ENCODE measurements at regions not wholly inside any gene's neighbourhood (a gene's known extent, or its start where the extent isn't known, plus 50 kb on each side); places are given as distances from the start of the nearest gene placed in this dataset.

DNA sequence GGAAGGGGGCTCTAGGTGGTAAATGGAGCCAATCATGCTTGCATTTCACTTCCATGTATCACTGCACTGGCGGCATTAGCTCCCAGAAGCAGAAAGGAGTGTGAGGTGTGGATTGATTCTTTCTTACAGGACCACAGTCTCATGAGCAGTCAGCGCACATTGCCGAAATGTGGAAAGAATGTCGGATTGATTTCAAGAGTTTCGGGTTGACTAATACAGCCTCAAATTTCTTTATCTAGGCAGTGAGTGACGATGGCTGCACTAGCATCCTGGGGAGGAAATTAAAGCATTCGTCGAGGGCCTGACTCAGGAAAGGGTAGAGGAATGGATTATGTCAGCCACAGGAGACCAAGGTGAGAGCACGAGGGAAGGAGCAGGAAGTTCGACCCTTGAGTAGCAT is 222.8 kb upstream of the CDYL start (continued):
- TF ChIP-seq, protein P1, sequence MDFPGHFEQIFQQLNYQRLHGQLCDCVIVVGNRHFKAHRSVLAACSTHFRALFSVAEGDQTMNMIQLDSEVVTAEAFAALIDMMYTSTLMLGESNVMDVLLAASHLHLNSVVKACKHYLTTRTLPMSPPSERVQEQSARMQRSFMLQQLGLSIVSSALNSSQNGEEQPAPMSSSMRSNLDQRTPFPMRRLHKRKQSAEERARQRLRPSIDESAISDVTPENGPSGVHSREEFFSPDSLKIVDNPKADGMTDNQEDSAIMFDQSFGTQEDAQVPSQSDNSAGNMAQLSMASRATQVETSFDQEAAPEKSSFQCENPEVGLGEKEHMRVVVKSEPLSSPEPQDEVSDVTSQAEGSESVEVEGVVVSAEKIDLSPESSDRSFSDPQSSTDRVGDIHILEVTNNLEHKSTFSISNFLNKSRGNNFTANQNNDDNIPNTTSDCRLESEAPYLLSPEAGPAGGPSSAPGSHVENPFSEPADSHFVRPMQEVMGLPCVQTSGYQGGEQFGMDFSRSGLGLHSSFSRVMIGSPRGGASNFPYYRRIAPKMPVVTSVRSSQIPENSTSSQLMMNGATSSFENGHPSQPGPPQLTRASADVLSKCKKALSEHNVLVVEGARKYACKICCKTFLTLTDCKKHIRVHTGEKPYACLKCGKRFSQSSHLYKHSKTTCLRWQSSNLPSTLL (IDR thresholded peaks at IDR 0.05) = no peak
- TF ChIP-seq CTBP1 (IDR thresholded peaks at IDR 0.05; ENCODE audit: borderline replicate concordance) = no peak
- TF ChIP-seq ATF1 (CRISPR knock-in tag; IDR thresholded peaks at IDR 0.05) = no peak
- TF ChIP-seq ATF1 (tag; IDR thresholded peaks at IDR 0.05) = no peak
- TF ChIP-seq, protein P2, sequence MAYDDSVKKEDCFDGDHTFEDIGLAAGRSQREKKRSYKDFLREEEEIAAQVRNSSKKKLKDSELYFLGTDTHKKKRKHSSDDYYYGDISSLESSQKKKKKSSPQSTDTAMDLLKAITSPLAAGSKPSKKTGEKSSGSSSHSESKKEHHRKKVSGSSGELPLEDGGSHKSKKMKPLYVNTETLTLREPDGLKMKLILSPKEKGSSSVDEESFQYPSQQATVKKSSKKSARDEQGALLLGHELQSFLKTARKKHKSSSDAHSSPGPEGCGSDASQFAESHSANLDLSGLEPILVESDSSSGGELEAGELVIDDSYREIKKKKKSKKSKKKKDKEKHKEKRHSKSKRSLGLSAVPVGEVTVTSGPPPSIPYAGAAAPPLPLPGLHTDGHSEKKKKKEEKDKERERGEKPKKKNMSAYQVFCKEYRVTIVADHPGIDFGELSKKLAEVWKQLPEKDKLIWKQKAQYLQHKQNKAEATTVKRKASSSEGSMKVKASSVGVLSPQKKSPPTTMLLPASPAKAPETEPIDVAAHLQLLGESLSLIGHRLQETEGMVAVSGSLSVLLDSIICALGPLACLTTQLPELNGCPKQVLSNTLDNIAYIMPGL (CRISPR knock-in tag; IDR thresholded peaks at IDR 0.05) = no peak
- TF ChIP-seq, protein P3, sequence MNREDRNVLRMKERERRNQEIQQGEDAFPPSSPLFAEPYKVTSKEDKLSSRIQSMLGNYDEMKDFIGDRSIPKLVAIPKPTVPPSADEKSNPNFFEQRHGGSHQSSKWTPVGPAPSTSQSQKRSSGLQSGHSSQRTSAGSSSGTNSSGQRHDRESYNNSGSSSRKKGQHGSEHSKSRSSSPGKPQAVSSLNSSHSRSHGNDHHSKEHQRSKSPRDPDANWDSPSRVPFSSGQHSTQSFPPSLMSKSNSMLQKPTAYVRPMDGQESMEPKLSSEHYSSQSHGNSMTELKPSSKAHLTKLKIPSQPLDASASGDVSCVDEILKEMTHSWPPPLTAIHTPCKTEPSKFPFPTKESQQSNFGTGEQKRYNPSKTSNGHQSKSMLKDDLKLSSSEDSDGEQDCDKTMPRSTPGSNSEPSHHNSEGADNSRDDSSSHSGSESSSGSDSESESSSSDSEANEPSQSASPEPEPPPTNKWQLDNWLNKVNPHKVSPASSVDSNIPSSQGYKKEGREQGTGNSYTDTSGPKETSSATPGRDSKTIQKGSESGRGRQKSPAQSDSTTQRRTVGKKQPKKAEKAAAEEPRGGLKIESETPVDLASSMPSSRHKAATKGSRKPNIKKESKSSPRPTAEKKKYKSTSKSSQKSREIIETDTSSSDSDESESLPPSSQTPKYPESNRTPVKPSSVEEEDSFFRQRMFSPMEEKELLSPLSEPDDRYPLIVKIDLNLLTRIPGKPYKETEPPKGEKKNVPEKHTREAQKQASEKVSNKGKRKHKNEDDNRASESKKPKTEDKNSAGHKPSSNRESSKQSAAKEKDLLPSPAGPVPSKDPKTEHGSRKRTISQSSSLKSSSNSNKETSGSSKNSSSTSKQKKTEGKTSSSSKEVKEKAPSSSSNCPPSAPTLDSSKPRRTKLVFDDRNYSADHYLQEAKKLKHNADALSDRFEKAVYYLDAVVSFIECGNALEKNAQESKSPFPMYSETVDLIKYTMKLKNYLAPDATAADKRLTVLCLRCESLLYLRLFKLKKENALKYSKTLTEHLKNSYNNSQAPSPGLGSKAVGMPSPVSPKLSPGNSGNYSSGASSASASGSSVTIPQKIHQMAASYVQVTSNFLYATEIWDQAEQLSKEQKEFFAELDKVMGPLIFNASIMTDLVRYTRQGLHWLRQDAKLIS (CRISPR knock-in tag; IDR thresholded peaks at IDR 0.05) = no peak

Data from K562 (cell line).